OCI-LY7 (cell line): ENCODE measurements at regions not wholly inside any gene's neighbourhood (a gene's known extent, or its start where the extent isn't known, plus 50 kb on each side); places are given as distances from the start of the nearest gene placed in this dataset.
A peak's percentile ranks its signal among the peaks of the same experiment; 100 is the strongest.

Experiments
- BruUV-seq: library from RNA; stranded (reverse); fragments of 400-500 nt; replicated peaks from 2 replicates; lab custom pipeline; 2021; lab: Mats Ljungman, UMichigan
- CTCF ChIA-PET: fragments of 300-600 bp; sonication (Branson Sonifier 250); formaldehyde crosslinking; loops from one replicate; lab custom pipeline; 2022; ENCODE audit warnings: antibody characterized with exemption; ENCODE audit not compliant: unreplicated experiment; lab: Charles Lee
- POLR2A ChIA-PET: fragments of 300-600 bp; sonication (Branson Sonifier 250); formaldehyde crosslinking; loops from one replicate; lab custom pipeline; 2022; ENCODE audit warnings: antibody characterized with exemption; lab: Charles Lee
- DNase-seq: peaks from one replicate; pipeline ENCODE4 v3.0.0-alpha.2; 2015; ENCODE audit warnings: low spot score
- H2AFZ ChIP-seq: fragments of 200-600 bp; sonication (generic), shearing (Covaris generic); 2 replicates; pipeline ENCODE4 v1.6.1; 2014; ENCODE audit warnings: mild to moderate bottlenecking, antibody characterized with exemption, low read length, moderate library complexity
- H3K27ac ChIP-seq: fragments of 200-600 bp; sonication (generic); 2 replicates; pipeline ENCODE4 v1.5.1; 2014; ENCODE audit warnings: mixed run types, low read depth, mild to moderate bottlenecking, moderate library complexity, low read length, inconsistent platforms; ENCODE audit not compliant: poor library complexity, severe bottlenecking
- H3K36me3 ChIP-seq: fragments of 200-600 bp; sonication (generic); 2 replicates; pipeline ENCODE4 v1.6.1; 2014; ENCODE audit warnings: mild to moderate bottlenecking, antibody characterized with exemption, low read length, moderate library complexity, mixed read lengths; ENCODE audit not compliant: insufficient read depth
- H3K4me1 ChIP-seq: fragments of 200-600 bp; sonication (generic); 2 replicates; pipeline ENCODE4 v1.5.1; 2014; ENCODE audit warnings: mild to moderate bottlenecking, low read length; ENCODE audit not compliant: insufficient read depth, poor library complexity, severe bottlenecking
- H3K4me2 ChIP-seq: fragments of 200-600 bp; sonication (generic); 2 replicates; pipeline ENCODE4 v1.6.1; 2014; ENCODE audit warnings: mild to moderate bottlenecking, low read length
- H3K4me3 ChIP-seq: fragments of 200-600 bp; sonication (generic); 2 replicates; pipeline ENCODE4 v1.5.1; 2014; ENCODE audit warnings: mild to moderate bottlenecking, low read depth, low read length; ENCODE audit not compliant: poor library complexity, severe bottlenecking
- H3K79me2 ChIP-seq: fragments of 200-600 bp; sonication (generic); 2 replicates; pipeline ENCODE4 v1.6.1; 2016; ENCODE audit warnings: low read depth, mild to moderate bottlenecking, low read length, moderate library complexity, mixed read lengths; ENCODE audit not compliant: insufficient read depth
- H3K9me2 ChIP-seq: fragments of 200-600 bp; sonication (generic); 2 replicates; pipeline ENCODE4 v1.6.1; 2016; ENCODE audit warnings: mild to moderate bottlenecking, low read length, mixed read lengths; ENCODE audit not compliant: insufficient read depth
- H3K9me3 ChIP-seq: fragments of 200-600 bp; sonication (generic); 2 replicates; pipeline ENCODE4 v1.6.1; 2014; ENCODE audit warnings: mild to moderate bottlenecking, mixed run types, low read length, mixed read lengths
- H4K20me1 ChIP-seq: fragments of 200-600 bp; sonication (generic); 2 replicates; pipeline ENCODE4 v1.6.1; 2014; ENCODE audit warnings: mild to moderate bottlenecking, antibody characterized with exemption, low read length, moderate library complexity, mixed read lengths; ENCODE audit not compliant: insufficient read depth
- CTCF ChIP-seq: fragments of 200-600 bp; sonication (generic); conservative IDR thresholded peaks from 2 replicates; pipeline ENCODE4 v1.5.1; 2014; ENCODE audit warnings: mild to moderate bottlenecking, antibody characterized with exemption, low read length, moderate library complexity, mixed read lengths
- EZH2phosphoT487 ChIP-seq: fragments of 200-600 bp; sonication (generic); IDR thresholded peaks from 2 replicates; pipeline ENCODE4 v1.6.1; 2018; ENCODE audit warnings: low read depth, borderline replicate concordance, mild to moderate bottlenecking, mixed run types, antibody characterized with exemption, low read length, moderate library complexity, mixed read lengths
- intact Hi-C: fragments of 100-400 bp; cut with micrococcal nuclease; formaldehyde crosslinking; loops from one replicate; pipeline ENCODE4 v1.10.0; 2022; ENCODE audit not compliant: unreplicated experiment

GRCh38 chr12:75814851-75815754 lies 216.5 kb downstream of the PHLDA1 start:
- Histone ChIP-seq H3K4me3 (peak overlapping the region; percentile 9), H3K36me3 (no peaks in the 10 kb centered on the region), H3K4me2 (peak overlapping the region; percentile 58), H3K9me3 (no peaks in the 10 kb centered on the region), H3K27ac (peak overlapping the region; percentile 51), H3K4me1 (peaks cover 19% of the 10 kb centered on the region), H3K79me2 (no peaks in the 10 kb centered on the region), H4K20me1 (no peaks in the 10 kb centered on the region), H2AFZ (peak overlapping the region; percentile 91), H3K9me2 (no peaks in the 10 kb centered on the region)
- DNase-seq, result peak; percentile 65
- BruUV-seq, result no TSS peak
- POLR2A ChIA-PET, result interaction anchor here (0.7 to 2.1 kb wide), 9 partner anchors 10 to 218 kb away, joined by 3 to 6 read pairs (median 3); no protein-coding TSS in a partner anchor
- CTCF ChIA-PET, result no interaction called here
- intact Hi-C loops, result loop anchor here (1.0 to 5.0 kb wide), 2 partner anchors 216 to 288 kb away; partner anchors contain the start of gene PHLDA1
- TF ChIP-seq CTCF (no peak), EZH2phosphoT487 (no peak)

GRCh38 chr12:75813072-75813471 lies 218.5 kb downstream of the PHLDA1 start:
- H3K9me2 ChIP-seq, result no peaks in the 10 kb centered on the region
- no peak overlapping the region for H3K4me3 ChIP-seq
- CTCF ChIA-PET, result interaction anchor here (0.6 kb wide), 1 partner anchor 167 kb away, joined by 3 read pairs; no protein-coding TSS in a partner anchor
- no peaks in the 10 kb centered on the region for H3K79me2 ChIP-seq
- no peaks in the 10 kb centered on the region for H3K36me3 ChIP-seq
- peaks cover 19% of the 10 kb centered on the region for H3K4me1 ChIP-seq
- no TSS peak for BruUV-seq
- H4K20me1 ChIP-seq, result no peaks in the 10 kb centered on the region
- H3K9me3 ChIP-seq, result 0 out of 2 replicates have a peak, but pooled peaks cover 10% of the 10 kb centered on the region
- H3K4me2 ChIP-seq, result no peak overlapping the region
- DNase-seq, result no peak
- POLR2A ChIA-PET, result interaction anchor here (0.6 to 1.7 kb wide), 4 partner anchors 9 to 172 kb away, joined by 3 to 6 read pairs (median 4); no protein-coding TSS in a partner anchor
- H2AFZ ChIP-seq, result peak overlapping the region; percentile 17; the same call in 1 of the 2 replicates
- no peak for TF ChIP-seq EZH2phosphoT487
- TF ChIP-seq CTCF, result no peak
- intact Hi-C loops, result no loop called here
- H3K27ac ChIP-seq, result no peak overlapping the region
